HepG2 (cell line): ENCODE measurements at regions not wholly inside any gene's neighbourhood (a gene's known extent, or its start where the extent isn't known, plus 50 kb on each side); places are given as distances from the start of the nearest gene placed in this dataset.

Experiments
- ATAC-seq: fragments of 200-7000 bp; cut with Tn5 transposase; 3 replicates; pipeline ENCODE4 v1.9.1; 2020; ENCODE audit warnings: mild to moderate bottlenecking, moderate library complexity
- BruUV-seq: library from RNA; stranded (reverse); fragments of 400-500 nt; replicated peaks from 2 replicates; lab custom pipeline; 2021; lab: Mats Ljungman, UMichigan
- CTCF ChIA-PET: fragments of 300-600 bp; formaldehyde crosslinking; extraction: SDS; loops from one replicate; lab custom pipeline; 2021; ENCODE audit warnings: low total read pairs, inconsistent platforms, low intra/inter-chr PET ratio; lab: Yijun Ruan, JAX
- POLR2A ChIA-PET: fragments of 350-600 bp; sonication (Branson Sonifier 250); formaldehyde crosslinking; loops from one replicate; lab custom pipeline; 2020; ENCODE audit warnings: antibody characterized with exemption, inconsistent platforms; lab: Yijun Ruan, JAX
- DNase-seq: peaks from one replicate; pipeline ENCODE4 v3.0.0-alpha.2; 2015; ENCODE audit warnings: low spot score
- FAIRE-seq: peaks from 3 replicates; lab custom pipeline; 2011; peaks lifted over from hg19 to GRCh38; lab: Jason Lieb, UNC
- H2AFZ ChIP-seq: one replicate; pipeline ENCODE4 v1.6.1; 2011; ENCODE audit warnings: low read length, inconsistent platforms
- H3K27ac ChIP-seq: fragments of 300-600 bp; 3 replicates; pipeline ENCODE4 v1.8.0; 2011; ENCODE audit warnings: mixed run types, mild to moderate bottlenecking, mixed read lengths, low read length, inconsistent platforms; ENCODE audit not compliant: insufficient read depth; ENCODE audit errors: extremely low read length
- H3K27me3 ChIP-seq, 2 experiments: fragments of 200-600 bp in 1 of 2; 2 replicates in 1 of 2; 3 replicates in 1 of 2; pipeline versions ENCODE4 v1.6.0 to v1.8.0; 2011; ENCODE audit warnings: low read length in 2 of 2, mild to moderate bottlenecking in 2 of 2, moderate library complexity in 2 of 2, inconsistent platforms in 1 of 2; ENCODE audit not compliant: insufficient read depth in 2 of 2, control insufficient read depth in 1 of 2
- H3K36me3 ChIP-seq, 2 experiments: fragments of 200-600 bp in 1 of 2; replicated peaks in 1 of 2; 2 replicates in 1 of 2; 3 replicates in 1 of 2; pipeline versions ENCODE4 v1.5.1 to v1.8.0; 2011; ENCODE audit warnings: low read length in 2 of 2, inconsistent platforms in 1 of 2; ENCODE audit not compliant: insufficient read depth in 2 of 2, control insufficient read depth in 1 of 2
- H3K4me1 ChIP-seq: 2 replicates; pipeline ENCODE4 v1.5.1; 2012; ENCODE audit warnings: low read length, inconsistent platforms; ENCODE audit not compliant: insufficient read depth
- H3K4me2 ChIP-seq: 2 replicates; pipeline ENCODE4 v1.6.0; 2011; ENCODE audit warnings: low read depth, low read length, inconsistent platforms
- H3K4me3 ChIP-seq, 3 experiments: fragments of 200-600 bp in 1 of 3; sonication (generic), shearing (Covaris generic) in 1 of 3; replicated peaks in 1 of 3; 2 replicates each; pipeline ENCODE4 v1.5.1; 2011 to 2016; ENCODE audit warnings: low read length in 3 of 3, inconsistent platforms in 2 of 3, low read depth in 2 of 3, mild to moderate bottlenecking in 2 of 3, control low read depth in 1 of 3, mixed read lengths in 1 of 3; ENCODE audit not compliant: insufficient read depth in 1 of 3
- H3K79me2 ChIP-seq: one replicate; pipeline ENCODE4 v1.6.1; 2011; ENCODE audit warnings: low read length, inconsistent platforms; ENCODE audit not compliant: insufficient read depth
- H3K9ac ChIP-seq: 2 replicates; pipeline ENCODE4 v1.6.0; 2011; ENCODE audit warnings: mild to moderate bottlenecking, low read depth, low read length, inconsistent platforms; ENCODE audit not compliant: insufficient read depth
- H3K9me3 ChIP-seq: 2 replicates; pipeline ENCODE4 v1.5.1; 2012; ENCODE audit warnings: mild to moderate bottlenecking, low read length
- H4K20me1 ChIP-seq: 2 replicates; pipeline ENCODE4 v1.6.0; 2011; ENCODE audit warnings: inconsistent platforms, mild to moderate bottlenecking, low read length, moderate library complexity; ENCODE audit not compliant: insufficient read depth
- ARID5B ChIP-seq: IDR thresholded peaks from 2 replicates; pipeline ENCODE4 v1.4.0; 2020; ENCODE audit warnings: mild to moderate bottlenecking, missing genetic modification reagents
- GLI4 ChIP-seq: sonication (generic); formaldehyde crosslinking; IDR thresholded peaks from 2 replicates; pipeline ENCODE4 v1.5.1; 2020; ENCODE audit warnings: missing genetic modification reagents, mild to moderate bottlenecking, moderate library complexity, borderline replicate concordance
- SAP130 ChIP-seq: IDR thresholded peaks from 2 replicates; pipeline ENCODE4 v1.6.1; 2016; ENCODE audit warnings: low read depth
- SETDB1 ChIP-seq: sonication (generic); formaldehyde crosslinking; IDR thresholded peaks from 2 replicates; pipeline ENCODE4 v1.5.1; 2020; ENCODE audit warnings: missing genetic modification reagents, mild to moderate bottlenecking, borderline replicate concordance
- SNAPC5 ChIP-seq: sonication (generic); formaldehyde crosslinking; IDR thresholded peaks from 2 replicates; pipeline ENCODE4 v1.8.1; 2023; ENCODE audit warnings: mild to moderate bottlenecking, missing genetic modification reagents, borderline replicate concordance
- THAP8 ChIP-seq: sonication (generic); formaldehyde crosslinking; IDR thresholded peaks from 2 replicates; pipeline ENCODE4 v1.5.1; 2020; ENCODE audit warnings: missing genetic modification reagents, mild to moderate bottlenecking, borderline replicate concordance
- ZBTB14 ChIP-seq: sonication (generic); formaldehyde crosslinking; IDR thresholded peaks from 2 replicates; pipeline ENCODE4 v1.4.0; 2020; ENCODE audit warnings: missing genetic modification reagents
- ZBTB7B ChIP-seq: sonication (generic); formaldehyde crosslinking; IDR thresholded peaks from 2 replicates; pipeline ENCODE4 v1.4.0; 2020; ENCODE audit warnings: missing genetic modification reagents
- ZNF230 ChIP-seq: sonication (generic); formaldehyde crosslinking; IDR thresholded peaks from 2 replicates; pipeline ENCODE4 v1.4.0; 2020; ENCODE audit warnings: mild to moderate bottlenecking, missing genetic modification reagents
- ZNF30 ChIP-seq: sonication (generic); formaldehyde crosslinking; IDR thresholded peaks from 2 replicates; pipeline ENCODE4 v1.5.0; 2020; ENCODE audit warnings: mild to moderate bottlenecking, missing genetic modification reagents
- ZNF776 ChIP-seq: sonication (generic); formaldehyde crosslinking; IDR thresholded peaks from 2 replicates; pipeline ENCODE4 v1.4.0; 2020; ENCODE audit warnings: mild to moderate bottlenecking, missing genetic modification reagents
- WGBS: methylation state at CpG from one replicate; pipeline ENCODE4 v1.1.6; 2017; ENCODE audit warnings: low lambda C conversion rate; 5-methylcytosine and 5-hydroxymethylcytosine counted together
- in situ Hi-C: cut with HindIII; loops from 2 replicates; pipeline ENCODE4 v1.10.0; 2017; ENCODE audit warnings: low pct_unique_long_range_greater_than_20kb; ENCODE audit not compliant: extremely low pct_ligation_motif_present
- intact Hi-C: fragments of 100-400 bp; cut with micrococcal nuclease; formaldehyde crosslinking; loops from one replicate; pipeline ENCODE4 v1.10.0; 2022; ENCODE audit not compliant: unreplicated experiment

GRCh38 chr6:127031511-127031910 lies 87.0 kb upstream of the RSPO3 start:
- H3K79me2 ChIP-seq, result no peaks in the 10 kb centered on the region
- no peak for TF ChIP-seq ZNF230
- no peak for TF ChIP-seq ZBTB7B (CRISPR knock-in tag)
- no peak for TF ChIP-seq SETDB1 (CRISPR knock-in tag)
- no peak for TF ChIP-seq ARID5B
- TF ChIP-seq ZNF30 (CRISPR knock-in tag), result no peak
- no peak for TF ChIP-seq SAP130 (CRISPR knock-in tag)
- TF ChIP-seq ZNF776, result no peak
- TF ChIP-seq THAP8 (CRISPR knock-in tag), result no peak
- no peak for TF ChIP-seq ZBTB14 (CRISPR knock-in tag)
- TF ChIP-seq GLI4 (CRISPR knock-in tag), result no peak
- TF ChIP-seq SNAPC5, result no peak
- TF ChIP-seq, all 625 proteins: peak for 0
- intact Hi-C loops (no loop called here), in situ Hi-C loops (no loop called here)
- ATAC-seq (no peak), FAIRE-seq (no peak), DNase-seq (no peak)
- H3K27me3 ChIP-seq, result peaks cover 0 to 22% of the 10 kb centered on the region in 2 experiments; a peak in 3 of 5 replicates
- H3K9me3 ChIP-seq, result no peaks in the 10 kb centered on the region
- BruUV-seq, result no TSS peak
- H4K20me1 ChIP-seq, result no peaks in the 10 kb centered on the region
- no peak overlapping the region for H3K4me2 ChIP-seq
- CTCF ChIA-PET, result no interaction called here
- WGBS, result 0% methylated on average over 1 of the region's 1 CpG
- no peaks in the 10 kb centered on the region for H3K36me3 ChIP-seq
- no peaks in the 10 kb centered on the region for H3K4me1 ChIP-seq
- no peak overlapping the region for H2AFZ ChIP-seq
- POLR2A ChIA-PET, result no interaction called here
- no peak overlapping the region for H3K9ac ChIP-seq
- no peak overlapping the region for H3K27ac ChIP-seq
- H3K4me3 ChIP-seq, result no peak overlapping the region
